CD4-positive, alpha-beta memory T cell (primary cell): ENCODE measurements at regions not wholly inside any gene's neighbourhood (a gene's known extent, or its start where the extent isn't known, plus 50 kb on each side); places are given as distances from the start of the nearest gene placed in this dataset.

Experiments used
- CTCF ChIA-PET: fragments of 350-600 bp; sonication (Branson Sonifier 250); formaldehyde crosslinking; loops from one replicate; lab custom pipeline; 2021; ENCODE audit warnings: inconsistent platforms; ENCODE audit not compliant: partially characterized antibody; lab: Charles Lee
- POLR2A ChIA-PET: fragments of 350-600 bp; sonication (Branson Sonifier 250); formaldehyde crosslinking; loops from one replicate; lab custom pipeline; 2021; ENCODE audit not compliant: partially characterized antibody; lab: Charles Lee
- DNase-seq, 5 donors: peaks; one replicate each; pipeline versions ENCODE4 v3.0.0 to v3.0.0-alpha.2; 2020 to 2022; ENCODE audit warnings: mixed read lengths in 1 of 5
- H3K27ac ChIP-seq: one replicate; pipeline ENCODE4 v1.7.0; 2013; ENCODE audit warnings: low read depth, low read length
- H3K27me3 ChIP-seq: 2 replicates; pipeline ENCODE4 v1.7.0; 2013; ENCODE audit warnings: mild to moderate bottlenecking, low read length, moderate library complexity; ENCODE audit not compliant: insufficient read depth
- H3K36me3 ChIP-seq: 2 replicates; pipeline ENCODE4 v1.7.0; 2013; ENCODE audit warnings: mild to moderate bottlenecking, low read length, moderate library complexity; ENCODE audit not compliant: insufficient read depth
- H3K4me1 ChIP-seq: 2 replicates; pipeline ENCODE4 v1.7.0; 2013; ENCODE audit warnings: mild to moderate bottlenecking, low read length, moderate library complexity; ENCODE audit not compliant: insufficient read depth
- H3K4me3 ChIP-seq, 2 donors: one replicate each; pipeline ENCODE4 v1.7.0; 2013; ENCODE audit warnings: low read length in 2 of 2, mild to moderate bottlenecking in 1 of 2
- H3K9me3 ChIP-seq, 2 donors: one replicate each; pipeline ENCODE4 v1.7.0; 2013; ENCODE audit warnings: low read length in 2 of 2, control low read depth in 1 of 2; ENCODE audit not compliant: control insufficient read depth in 1 of 2
- H3K27ac Mint-ChIP-seq, 7 donors: one replicate each; pipeline ENCODE4 v1.8.0; 2020 to 2021; ENCODE audit warnings: mixed read lengths in 7 of 7, mild to moderate bottlenecking in 6 of 7, inconsistent platforms in 3 of 7, moderate library complexity in 3 of 7
- H3K27me3 Mint-ChIP-seq, 2 donors: one replicate each; pipeline ENCODE4 v1.8.0; 2020 to 2021; ENCODE audit warnings: mixed read lengths in 2 of 2
- H3K36me3 Mint-ChIP-seq, 2 donors: one replicate each; pipeline ENCODE4 v1.8.0; 2020 to 2021; ENCODE audit warnings: mixed read lengths in 2 of 2, inconsistent platforms in 1 of 2, mild to moderate bottlenecking in 1 of 2
- H3K4me1 Mint-ChIP-seq, 4 donors: one replicate each; pipeline ENCODE4 v1.8.0; 2020 to 2021; ENCODE audit warnings: mixed read lengths in 4 of 4, mild to moderate bottlenecking in 1 of 4
- H3K4me3 Mint-ChIP-seq, 8 donors: one replicate each; pipeline ENCODE4 v1.8.0; 2020 to 2021; ENCODE audit warnings: mixed read lengths in 8 of 8, mild to moderate bottlenecking in 7 of 8, moderate library complexity in 6 of 8, inconsistent platforms in 3 of 8
- H3K9me3 Mint-ChIP-seq, 8 donors: one replicate each; pipeline ENCODE4 v1.8.0; 2020 to 2021; ENCODE audit warnings: mixed read lengths in 8 of 8, mild to moderate bottlenecking in 5 of 8, inconsistent platforms in 3 of 8, moderate library complexity in 1 of 8
- intact Hi-C: fragments of 100-400 bp; cut with micrococcal nuclease; formaldehyde crosslinking; loops from one replicate; pipeline ENCODE4 v1.15.1; 2023

GRCh38 chr11:13826505-13827278, 135.8 kb upstream of the SPON1 start:
- Histone ChIP-seq H3K27me3 (no peaks in the 10 kb centered on the region), H3K4me3 (no peak overlapping the region), H3K27ac (no peak overlapping the region), H3K36me3 (no peaks in the 10 kb centered on the region), H3K4me1 (no peaks in the 10 kb centered on the region), H3K9me3 (no peaks in the 10 kb centered on the region)
- Mint-ChIP-seq H3K36me3 (peaks cover 2 to 12% of the 10 kb centered on the region in 2 donors), H3K4me3 (peak overlapping the region in 1 of 8 donors; percentile 34), H3K9me3 (peaks cover 0 to 29% (median 19%) of the 10 kb centered on the region in 8 donors), H3K27ac (no peak overlapping the region), H3K4me1 (no peaks in the 10 kb centered on the region), H3K27me3 (peaks cover 0 to 1% of the 10 kb centered on the region in 2 donors)
- intact Hi-C loops: no loop called here
- ChIA-PET POLR2A (no interaction called here), CTCF (no interaction called here)
- no peak for DNase-seq

DNA sequence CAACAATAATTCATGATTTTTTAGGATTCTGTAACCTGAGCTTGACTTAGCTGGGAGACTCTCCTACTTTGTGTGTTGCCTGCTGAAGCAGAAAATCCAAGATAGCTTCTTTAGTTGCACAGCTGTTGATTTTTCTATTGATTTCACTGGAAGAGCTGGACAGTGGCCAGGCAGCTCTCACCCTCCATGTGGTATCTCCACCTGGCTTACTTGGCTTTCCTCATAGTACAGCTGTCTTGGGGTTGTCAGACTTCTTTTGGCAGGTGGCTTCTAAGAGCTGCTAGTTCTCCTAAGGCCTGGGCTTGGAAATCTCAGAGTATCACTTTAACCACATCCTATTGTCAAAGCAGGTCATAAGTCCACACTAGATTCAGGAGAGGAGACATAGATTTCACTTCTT, 130.8 kb upstream of the SPON1 start:
- H3K4me3 Mint-ChIP-seq: no peak overlapping the region
- Histone ChIP-seq H3K9me3 (no peaks in the 10 kb centered on the region), H3K36me3 (no peaks in the 10 kb centered on the region), H3K27ac (no peak overlapping the region), H3K27me3 (no peaks in the 10 kb centered on the region), H3K4me1 (no peaks in the 10 kb centered on the region), H3K4me3 (no peak overlapping the region)
- no peaks in the 10 kb centered on the region for H3K4me1 Mint-ChIP-seq
- peaks cover 0 to 1% of the 10 kb centered on the region in 2 donors for H3K27me3 Mint-ChIP-seq
- ChIA-PET POLR2A (no interaction called here), CTCF (interaction anchor here (1.2 to 1.9 kb wide), 3 partner anchors 57 to 131 kb away, joined by 3 to 6 read pairs (median 4); partner anchors contain the start of gene SPON1)
- H3K27ac Mint-ChIP-seq: no peak overlapping the region
- peaks cover 0 to 28% (median 19%) of the 10 kb centered on the region in 8 donors for H3K9me3 Mint-ChIP-seq
- peaks cover 2 to 12% of the 10 kb centered on the region in 2 donors for H3K36me3 Mint-ChIP-seq
- intact Hi-C loops: no loop called here
- DNase-seq: no peak

GRCh38 chr11:13834463-13834862, 128.1 kb upstream of the SPON1 start:
- Histone ChIP-seq H3K27ac (no peak overlapping the region), H3K27me3 (no peaks in the 10 kb centered on the region), H3K4me3 (no peak overlapping the region), H3K4me1 (no peaks in the 10 kb centered on the region), H3K36me3 (no peaks in the 10 kb centered on the region), H3K9me3 (no peaks in the 10 kb centered on the region)
- no peak overlapping the region for H3K27ac Mint-ChIP-seq
- ChIA-PET CTCF (interaction anchor here (1.3 to 1.4 kb wide), 6 partner anchors 9 to 315 kb away, joined by 3 to 6 read pairs (median 4); no protein-coding TSS in a partner anchor), POLR2A (no interaction called here)
- H3K4me1 Mint-ChIP-seq: peaks cover 0 to 4% (median under 1%) of the 10 kb centered on the region in 4 donors
- DNase-seq: no peak
- peaks cover 2 to 12% of the 10 kb centered on the region in 2 donors for H3K36me3 Mint-ChIP-seq
- H3K4me3 Mint-ChIP-seq: no peak overlapping the region
- H3K27me3 Mint-ChIP-seq: peaks cover 0 to 2% of the 10 kb centered on the region in 2 donors
- intact Hi-C loops: no loop called here
- peaks cover 0 to 22% (median 16%) of the 10 kb centered on the region in 8 donors for H3K9me3 Mint-ChIP-seq

DNA sequence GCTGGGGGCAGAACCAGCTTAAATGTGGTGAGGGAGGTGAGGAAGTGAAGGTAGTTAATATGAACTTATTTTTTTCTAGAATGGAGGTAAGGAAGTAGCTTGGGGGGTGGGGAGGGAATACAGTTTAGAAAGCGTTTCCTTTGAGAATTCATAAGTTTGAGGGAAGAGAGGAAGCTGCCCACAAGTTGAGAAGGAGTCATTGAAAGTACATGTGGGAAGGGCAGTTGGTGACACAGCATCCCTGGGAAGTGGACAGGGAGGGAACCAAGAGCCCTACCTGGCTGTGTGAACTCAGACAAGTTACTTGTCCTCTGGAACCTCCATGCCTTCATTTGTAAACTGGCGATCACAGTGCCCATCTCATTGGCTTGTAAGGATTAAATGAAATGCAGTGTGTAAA, 125.9 kb upstream of the SPON1 start:
- Histone ChIP-seq H3K4me3 (no peak overlapping the region), H3K4me1 (no peaks in the 10 kb centered on the region), H3K27me3 (no peaks in the 10 kb centered on the region), H3K9me3 (no peaks in the 10 kb centered on the region), H3K36me3 (no peaks in the 10 kb centered on the region), H3K27ac (no peak overlapping the region)
- intact Hi-C loops: no loop called here
- Mint-ChIP-seq H3K27me3 (peaks cover 2 to 3% of the 10 kb centered on the region in 2 donors), H3K4me1 (peaks cover 0 to 4% (median under 1%) of the 10 kb centered on the region in 4 donors), H3K27ac (peak overlapping the region in 1 of 7 donors; percentile 9), H3K4me3 (no peak overlapping the region), H3K36me3 (no peaks in the 10 kb centered on the region), H3K9me3 (peaks cover 0 to 5% (median 0%) of the 10 kb centered on the region in 8 donors)
- no peak for DNase-seq
- ChIA-PET POLR2A (interaction anchor here (1.3 kb wide), 1 partner anchor 32 kb away, joined by 3 read pairs; no protein-coding TSS in a partner anchor), CTCF (no interaction called here)

DNA sequence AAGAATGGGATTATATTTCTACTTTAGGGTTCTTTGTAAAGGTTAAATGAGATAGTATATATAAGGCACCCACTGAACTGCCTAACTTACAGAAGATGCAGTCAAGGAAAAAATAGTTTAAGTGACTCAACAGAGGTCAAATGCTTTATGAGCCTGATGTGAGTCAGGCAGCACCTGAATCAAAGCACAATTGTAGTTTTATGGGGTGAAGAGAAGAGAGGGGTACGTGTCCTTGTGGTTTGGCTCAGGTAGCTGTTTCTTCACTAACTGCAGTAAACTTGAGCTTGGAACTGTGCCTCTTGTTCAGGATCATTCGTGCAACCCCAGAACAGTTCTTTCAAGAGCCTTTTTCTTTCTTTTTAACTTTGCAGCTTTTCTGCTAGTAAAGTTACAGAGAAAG, 125.2 kb upstream of the SPON1 start:
- no peak overlapping the region for H3K27ac ChIP-seq
- no peaks in the 10 kb centered on the region for H3K27me3 ChIP-seq
- no peak overlapping the region for H3K4me3 ChIP-seq
- no peaks in the 10 kb centered on the region for H3K9me3 ChIP-seq
- Mint-ChIP-seq H3K27me3 (peaks cover 2 to 3% of the 10 kb centered on the region in 2 donors), H3K9me3 (peaks cover 0 to 5% (median 0%) of the 10 kb centered on the region in 8 donors), H3K36me3 (no peaks in the 10 kb centered on the region), H3K27ac (no peak overlapping the region), H3K4me3 (no peak overlapping the region), H3K4me1 (peaks cover 0 to 4% (median under 1%) of the 10 kb centered on the region in 4 donors)
- ChIA-PET POLR2A (no interaction called here), CTCF (interaction anchor here (1.4 kb wide), 1 partner anchor 22 kb away, joined by 3 read pairs; no protein-coding TSS in a partner anchor)
- no peaks in the 10 kb centered on the region for H3K4me1 ChIP-seq
- no peaks in the 10 kb centered on the region for H3K36me3 ChIP-seq
- intact Hi-C loops: no loop called here
- DNase-seq: no peak

GRCh38 chr11:13841393-13841792, 121.1 kb upstream of the SPON1 start:
- Mint-ChIP-seq H3K9me3 (peaks cover 0 to 4% (median 0%) of the 10 kb centered on the region in 8 donors), H3K4me1 (peaks cover 0 to 4% (median under 1%) of the 10 kb centered on the region in 4 donors), H3K36me3 (no peaks in the 10 kb centered on the region), H3K27me3 (peaks cover 2 to 6% of the 10 kb centered on the region in 2 donors), H3K27ac (no peak overlapping the region), H3K4me3 (no peak overlapping the region)
- no peak overlapping the region for H3K4me3 ChIP-seq
- no peaks in the 10 kb centered on the region for H3K4me1 ChIP-seq
- intact Hi-C loops: no loop called here
- CTCF ChIA-PET: no interaction called here
- POLR2A ChIA-PET: no interaction called here
- no peaks in the 10 kb centered on the region for H3K9me3 ChIP-seq
- H3K27ac ChIP-seq: no peak overlapping the region
- no peaks in the 10 kb centered on the region for H3K36me3 ChIP-seq
- no peak for DNase-seq
- no peaks in the 10 kb centered on the region for H3K27me3 ChIP-seq

DNA sequence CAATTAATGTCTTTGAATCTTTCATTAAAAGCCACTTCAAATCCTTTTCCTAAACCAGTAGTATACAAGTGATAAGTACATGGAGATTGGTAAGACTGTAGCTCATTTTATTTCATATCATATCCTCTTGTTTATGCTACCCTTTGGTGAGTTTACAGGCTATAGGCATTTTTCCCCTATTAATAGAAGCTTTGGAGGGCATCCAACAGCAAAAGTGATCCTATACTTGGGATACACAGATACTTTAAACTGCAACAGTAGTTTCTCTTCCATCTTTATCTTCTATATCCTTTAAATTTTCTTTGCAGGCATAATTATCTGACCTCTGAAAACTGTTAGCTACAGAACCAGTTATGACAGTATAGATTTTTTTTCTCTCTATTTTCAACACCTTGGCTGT, 114.5 kb upstream of the SPON1 start:
- Histone ChIP-seq H3K9me3 (no peaks in the 10 kb centered on the region), H3K4me3 (no peak overlapping the region), H3K4me1 (peaks cover 4% of the 10 kb centered on the region), H3K27me3 (no peaks in the 10 kb centered on the region), H3K27ac (no peak overlapping the region), H3K36me3 (no peaks in the 10 kb centered on the region)
- H3K27me3 Mint-ChIP-seq: peaks cover 6 to 9% of the 10 kb centered on the region in 2 donors
- ChIA-PET POLR2A (no interaction called here), CTCF (no interaction called here)
- intact Hi-C loops: no loop called here
- H3K4me3 Mint-ChIP-seq: no peak overlapping the region
- H3K36me3 Mint-ChIP-seq: no peaks in the 10 kb centered on the region
- no peak overlapping the region for H3K27ac Mint-ChIP-seq
- H3K4me1 Mint-ChIP-seq: peaks cover 10 to 14% (median 13%) of the 10 kb centered on the region in 4 donors
- H3K9me3 Mint-ChIP-seq: peaks cover 0 to 1% (median 0%) of the 10 kb centered on the region in 8 donors
- no peak for DNase-seq
